Stimulated activated naive B cell treated with anti-CD40 and anti-IgM and Interleukin-4, amounts not matched to agents 10 μg/mL and 1 μg/mL and 100 μg/mL, for 72 hours (primary cell): ENCODE measurements at regions not wholly inside any gene's neighbourhood (a gene's known extent, or its start where the extent isn't known, plus 50 kb on each side); places are given as distances from the start of the nearest gene placed in this dataset.
"Not testable (repeated sequence)": the region's sequence is repeated elsewhere in the genome, so short reads cannot be mapped to it uniquely, and the experiment has no call there.

ENCODE experiments used
- ATAC-seq, 2 donors: fragments of 150-1000 bp; cut with Tn5 transposase; replicated peaks; 2 replicates each; pipeline ENCODE4 v1.10.0; 2021; ENCODE audit warnings: moderate library complexity in 1 of 2
- DNase-seq: peaks from one replicate; pipeline ENCODE4 v3.0.0; 2021
- H3K27ac Mint-ChIP-seq: one replicate; pipeline ENCODE4 v1.8.0; 2022; ENCODE audit warnings: mild to moderate bottlenecking, mixed read lengths
- H3K27me3 Mint-ChIP-seq, 2 donors: one replicate each; pipeline ENCODE4 v1.8.0; 2022; ENCODE audit warnings: mixed read lengths in 2 of 2
- H3K36me3 Mint-ChIP-seq, 2 donors: one replicate each; pipeline ENCODE4 v1.8.0; 2022; ENCODE audit warnings: mixed read lengths in 2 of 2, mild to moderate bottlenecking in 1 of 2
- H3K4me1 Mint-ChIP-seq, 2 donors: one replicate each; pipeline ENCODE4 v1.8.0; 2022; ENCODE audit warnings: mixed read lengths in 2 of 2, mild to moderate bottlenecking in 1 of 2
- H3K4me3 Mint-ChIP-seq, 2 donors: one replicate each; pipeline ENCODE4 v1.8.0; 2022; ENCODE audit warnings: mild to moderate bottlenecking in 2 of 2, mixed read lengths in 2 of 2, moderate library complexity in 1 of 2
- H3K9me3 Mint-ChIP-seq, 2 donors: one replicate each; pipeline ENCODE4 v1.8.0; 2022; ENCODE audit warnings: mixed read lengths in 2 of 2, mild to moderate bottlenecking in 1 of 2

DNA sequence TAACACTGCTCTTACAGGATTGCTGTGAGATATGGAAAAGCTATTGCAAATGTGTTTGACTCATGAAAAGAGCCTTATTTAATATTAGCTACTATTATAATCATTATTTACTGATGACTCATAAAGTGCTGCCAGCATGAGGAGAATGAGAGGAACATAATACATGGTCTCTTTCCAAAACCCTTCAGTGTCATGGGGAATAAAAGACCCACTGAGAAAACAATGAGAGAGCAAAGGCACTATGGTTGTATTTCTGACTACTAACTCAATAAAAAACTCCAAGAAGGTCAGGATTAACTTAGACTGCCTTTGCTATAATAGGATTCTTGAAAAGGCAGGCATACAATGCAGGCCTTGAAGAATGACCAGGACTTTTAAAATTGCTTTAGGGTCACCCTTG is 633.5 kb downstream of the DTWD2 start:
- ATAC-seq, result no peak
- Mint-ChIP-seq H3K4me1 (no peaks in the 10 kb centered on the region), H3K9me3 (no peaks in the 10 kb centered on the region), H3K36me3 (no peaks in the 10 kb centered on the region), H3K27ac (no peak overlapping the region), H3K4me3 (no peak overlapping the region), H3K27me3 (no peaks in the 10 kb centered on the region)
- DNase-seq, result no peak

DNA sequence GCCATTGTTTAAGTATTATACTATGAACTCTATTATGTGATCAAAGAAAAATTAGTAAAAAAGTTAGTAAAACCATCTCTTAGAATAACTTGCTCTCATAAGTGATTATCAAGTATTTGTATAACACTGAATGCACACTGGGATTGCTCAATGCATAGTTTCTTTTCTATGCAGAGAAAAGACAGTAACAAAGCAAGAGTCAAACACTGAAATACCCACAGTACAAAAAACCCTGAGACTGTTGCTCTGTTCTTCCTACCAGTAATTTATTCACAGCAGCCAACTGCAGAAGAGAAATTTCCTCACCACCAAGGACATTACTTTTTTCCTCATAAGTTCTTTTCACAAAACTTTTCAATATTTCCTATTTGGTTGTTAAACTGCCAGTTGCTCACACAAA is 634.4 kb downstream of the DTWD2 start:
- H3K27me3 Mint-ChIP-seq, result no peaks in the 10 kb centered on the region

DNA sequence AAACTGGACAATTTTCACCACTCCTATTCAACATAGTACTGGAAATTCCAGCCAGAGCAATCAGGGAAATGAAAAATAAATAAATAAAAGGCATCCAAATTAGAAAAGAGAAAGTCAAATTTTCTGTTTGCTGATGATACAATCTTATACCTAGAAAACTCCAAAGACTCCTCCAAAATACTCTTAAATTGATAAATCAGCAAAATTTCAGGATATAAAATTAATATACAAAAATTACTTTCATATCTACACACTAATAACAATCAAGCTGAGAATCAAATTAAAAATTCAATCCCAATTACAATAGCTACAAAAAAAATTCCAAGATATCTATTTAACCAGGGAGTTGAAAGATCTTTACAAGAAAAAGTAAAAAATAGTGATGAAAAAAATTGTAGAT is 651.9 kb downstream of the DTWD2 start:
- no peak overlapping the region for H3K4me3 Mint-ChIP-seq
- no peaks in the 10 kb centered on the region for H3K27me3 Mint-ChIP-seq
- H3K4me1 Mint-ChIP-seq, result no peaks in the 10 kb centered on the region
- H3K36me3 Mint-ChIP-seq, result no peaks in the 10 kb centered on the region
- ATAC-seq (no peak), DNase-seq (no peak)
- H3K27ac Mint-ChIP-seq, result no peak overlapping the region
- H3K9me3 Mint-ChIP-seq, result peaks cover 0 to 2% of the 10 kb centered on the region in 2 donors

More for the DNA sequence above, 634.4 kb downstream of the DTWD2 start:
- H3K9me3 Mint-ChIP-seq, result no peaks in the 10 kb centered on the region
- no peak overlapping the region for H3K4me3 Mint-ChIP-seq
- ATAC-seq (no peak), DNase-seq (no peak)
- H3K4me1 Mint-ChIP-seq, result no peaks in the 10 kb centered on the region
- no peak overlapping the region for H3K27ac Mint-ChIP-seq
- H3K36me3 Mint-ChIP-seq, result no peaks in the 10 kb centered on the region

DNA sequence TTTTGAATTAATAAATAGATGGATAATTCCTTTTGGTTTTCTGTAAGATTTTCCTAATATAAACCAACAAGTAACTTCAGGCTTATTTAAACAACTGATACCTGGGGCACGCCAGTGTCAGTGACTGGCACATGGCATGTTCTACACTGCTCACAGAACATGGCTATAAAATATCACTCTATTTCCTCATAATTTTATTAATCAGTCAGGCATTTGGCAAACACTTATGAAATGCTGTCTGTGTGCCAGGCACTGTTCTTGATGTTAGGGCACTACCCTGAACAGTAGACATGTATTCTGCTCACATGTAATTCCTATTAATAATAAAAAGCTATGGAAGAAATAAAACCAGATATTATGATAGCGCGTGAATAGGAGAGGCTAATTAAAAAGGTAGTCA is 661.0 kb downstream of the DTWD2 start:
- Mint-ChIP-seq H3K27me3 (no peaks in the 10 kb centered on the region), H3K4me3 (no peak overlapping the region), H3K36me3 (no peaks in the 10 kb centered on the region), H3K4me1 (no peaks in the 10 kb centered on the region), H3K27ac (no peak overlapping the region), H3K9me3 (peaks cover 6 to 10% of the 10 kb centered on the region in 2 donors)
- no peak for ATAC-seq
- DNase-seq, result no peak

DNA sequence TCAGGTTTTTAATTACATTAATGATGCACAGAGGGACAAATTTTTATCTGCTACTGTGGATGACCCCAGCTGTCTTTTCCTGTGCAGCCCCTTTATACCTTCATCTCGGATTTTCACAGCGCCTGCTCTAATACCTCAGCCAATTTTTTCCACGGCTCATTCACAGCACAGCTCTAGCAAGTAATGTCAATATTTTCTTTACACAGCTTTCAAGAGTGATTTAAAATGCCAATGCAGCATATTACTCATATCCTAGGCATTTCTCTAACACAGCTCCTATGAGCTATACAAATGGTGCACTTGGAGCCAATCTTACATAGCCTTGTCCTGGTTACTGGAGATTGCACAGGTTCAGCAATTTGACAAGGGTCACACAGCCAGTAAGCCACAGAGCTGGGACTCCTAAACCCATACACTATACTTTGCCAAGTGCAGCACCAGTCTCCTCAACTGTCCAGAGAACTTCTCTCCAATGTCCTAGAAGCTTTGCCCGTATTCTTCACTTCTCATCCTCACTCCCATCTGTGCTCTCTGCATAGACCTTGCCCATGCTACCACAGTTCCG is 661.8 kb downstream of the DTWD2 start:
- Mint-ChIP-seq H3K4me1 (no peaks in the 10 kb centered on the region), H3K9me3 (peaks cover 11 to 17% of the 10 kb centered on the region in 2 donors), H3K4me3 (no peak overlapping the region), H3K36me3 (no peaks in the 10 kb centered on the region), H3K27me3 (no peaks in the 10 kb centered on the region), H3K27ac (no peak overlapping the region)
- ATAC-seq (no peak), DNase-seq (no peak)

DNA sequence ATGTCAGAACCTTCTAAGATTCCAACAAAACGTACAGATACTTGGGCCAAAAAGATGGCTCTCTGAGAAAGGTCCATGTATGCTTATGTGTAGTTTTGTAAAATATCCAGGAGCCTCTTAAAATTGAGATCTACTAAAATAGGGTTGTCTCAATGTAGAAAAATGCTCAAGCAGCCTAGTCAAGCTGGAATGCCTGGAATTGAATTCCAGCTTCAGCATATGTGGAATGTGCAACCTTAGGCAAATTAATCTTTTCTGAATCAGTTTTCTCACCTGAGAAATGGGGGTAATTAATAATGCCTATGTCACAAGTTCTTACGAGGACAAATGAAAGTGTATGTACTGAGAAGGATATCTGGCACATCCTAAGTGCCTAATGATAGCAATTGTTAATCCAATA is 662.4 kb downstream of the DTWD2 start:
- DNase-seq (no peak), ATAC-seq (no peak)
- no peaks in the 10 kb centered on the region for H3K36me3 Mint-ChIP-seq
- H3K4me1 Mint-ChIP-seq, result no peaks in the 10 kb centered on the region
- H3K9me3 Mint-ChIP-seq, result peaks cover 11 to 17% of the 10 kb centered on the region in 2 donors
- no peaks in the 10 kb centered on the region for H3K27me3 Mint-ChIP-seq
- no peak overlapping the region for H3K4me3 Mint-ChIP-seq
- no peak overlapping the region for H3K27ac Mint-ChIP-seq

DNA sequence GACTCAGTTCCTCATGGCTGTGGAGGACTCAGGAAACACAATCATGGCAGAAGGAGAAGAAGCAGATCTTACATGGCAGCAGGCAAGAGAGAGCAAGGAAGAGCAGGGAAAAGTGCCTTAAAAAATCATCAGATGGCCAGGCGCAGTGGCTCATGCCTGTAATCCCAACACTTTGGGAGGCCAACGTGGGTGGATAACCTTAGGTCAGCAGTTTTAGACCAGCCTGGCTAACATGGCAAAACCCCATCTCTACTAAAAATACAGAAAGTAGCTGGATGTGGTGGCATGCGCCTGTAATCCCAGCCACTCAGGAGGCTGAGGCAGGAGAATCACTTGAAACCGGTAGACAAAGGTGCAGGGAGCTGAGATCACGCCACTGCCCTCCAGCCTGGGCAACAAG is 664.6 kb downstream of the DTWD2 start:
- H3K4me3 Mint-ChIP-seq, ATAC-seq, H3K27ac Mint-ChIP-seq, H3K27me3 Mint-ChIP-seq, H3K4me1 Mint-ChIP-seq, H3K36me3 Mint-ChIP-seq, DNase-seq: not testable (repeated sequence)
- peaks cover 13 to 17% of the 10 kb centered on the region in 2 donors for H3K9me3 Mint-ChIP-seq

DNA sequence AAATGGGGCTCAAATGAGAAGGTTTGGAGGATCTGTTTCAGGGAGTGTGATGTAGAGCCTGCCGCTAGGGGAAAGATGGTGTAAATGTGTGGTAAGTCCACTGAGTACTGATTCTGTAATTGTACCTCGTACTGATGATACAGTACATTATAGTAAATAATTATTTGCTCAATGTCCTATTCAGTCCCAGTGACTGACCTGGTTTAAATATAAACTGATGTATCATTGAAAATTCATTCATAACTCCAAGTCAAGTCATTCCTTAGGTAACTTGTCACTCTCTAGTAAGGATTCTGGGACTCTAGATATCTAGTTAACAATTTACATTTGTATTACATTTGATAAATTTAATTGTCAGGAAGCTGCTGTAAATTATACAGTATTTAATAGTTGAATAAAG is 667.3 kb downstream of the DTWD2 start:
- Mint-ChIP-seq H3K27ac (no peak overlapping the region), H3K9me3 (peaks cover 13 to 17% of the 10 kb centered on the region in 2 donors), H3K4me1 (no peaks in the 10 kb centered on the region), H3K36me3 (no peaks in the 10 kb centered on the region), H3K27me3 (no peaks in the 10 kb centered on the region), H3K4me3 (no peak overlapping the region)
- no peak for ATAC-seq
- DNase-seq, result no peak

DNA sequence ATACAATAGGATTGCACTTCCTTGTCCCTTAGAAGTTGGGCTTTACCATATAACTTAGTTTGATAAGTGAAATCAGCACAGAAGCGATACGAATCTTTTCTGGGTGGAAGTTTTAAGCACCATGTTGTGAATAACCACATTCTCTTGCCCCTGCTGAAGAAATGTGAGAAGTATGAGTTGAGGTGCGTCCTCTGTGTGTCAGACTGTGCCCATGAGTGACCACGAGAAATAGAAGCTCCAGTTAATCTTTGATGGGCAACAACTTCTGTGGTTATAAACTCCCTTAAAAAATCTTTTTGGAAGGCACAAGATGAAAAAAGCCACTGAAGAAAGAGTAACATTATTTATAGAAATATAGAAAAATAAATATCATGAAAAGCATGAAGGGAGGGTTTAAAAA is 668.2 kb downstream of the DTWD2 start:
- H3K36me3 Mint-ChIP-seq, result no peaks in the 10 kb centered on the region
- no peak overlapping the region for H3K4me3 Mint-ChIP-seq
- H3K4me1 Mint-ChIP-seq, result no peaks in the 10 kb centered on the region
- DNase-seq (no peak), ATAC-seq (no peak)
- no peaks in the 10 kb centered on the region for H3K27me3 Mint-ChIP-seq
- no peak overlapping the region for H3K27ac Mint-ChIP-seq
- peaks cover 13 to 17% of the 10 kb centered on the region in 2 donors for H3K9me3 Mint-ChIP-seq

DNA sequence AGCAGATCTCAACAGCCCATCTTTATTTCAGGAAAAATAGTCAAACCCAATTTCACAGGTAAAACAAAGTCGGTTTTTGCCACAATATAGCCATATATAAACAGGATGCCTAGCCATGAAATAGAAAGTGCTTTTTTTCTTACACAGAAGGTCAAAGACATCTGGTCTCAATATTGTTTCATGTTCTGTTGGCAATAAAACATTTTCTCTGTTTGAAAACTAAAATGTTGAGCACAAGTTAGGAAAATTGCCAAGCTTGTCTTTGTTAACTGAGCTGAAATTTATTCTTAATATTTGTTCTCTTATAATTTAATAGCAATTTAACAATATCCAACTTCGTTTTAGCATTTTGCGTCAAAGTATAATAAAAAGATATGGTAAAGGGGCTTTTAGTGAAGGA is 673.4 kb downstream of the DTWD2 start:
- Mint-ChIP-seq H3K36me3 (no peaks in the 10 kb centered on the region), H3K27ac (no peak overlapping the region), H3K4me1 (no peaks in the 10 kb centered on the region), H3K4me3 (no peak overlapping the region), H3K27me3 (no peaks in the 10 kb centered on the region), H3K9me3 (no peaks in the 10 kb centered on the region)
- DNase-seq (no peak), ATAC-seq (no peak)

DNA sequence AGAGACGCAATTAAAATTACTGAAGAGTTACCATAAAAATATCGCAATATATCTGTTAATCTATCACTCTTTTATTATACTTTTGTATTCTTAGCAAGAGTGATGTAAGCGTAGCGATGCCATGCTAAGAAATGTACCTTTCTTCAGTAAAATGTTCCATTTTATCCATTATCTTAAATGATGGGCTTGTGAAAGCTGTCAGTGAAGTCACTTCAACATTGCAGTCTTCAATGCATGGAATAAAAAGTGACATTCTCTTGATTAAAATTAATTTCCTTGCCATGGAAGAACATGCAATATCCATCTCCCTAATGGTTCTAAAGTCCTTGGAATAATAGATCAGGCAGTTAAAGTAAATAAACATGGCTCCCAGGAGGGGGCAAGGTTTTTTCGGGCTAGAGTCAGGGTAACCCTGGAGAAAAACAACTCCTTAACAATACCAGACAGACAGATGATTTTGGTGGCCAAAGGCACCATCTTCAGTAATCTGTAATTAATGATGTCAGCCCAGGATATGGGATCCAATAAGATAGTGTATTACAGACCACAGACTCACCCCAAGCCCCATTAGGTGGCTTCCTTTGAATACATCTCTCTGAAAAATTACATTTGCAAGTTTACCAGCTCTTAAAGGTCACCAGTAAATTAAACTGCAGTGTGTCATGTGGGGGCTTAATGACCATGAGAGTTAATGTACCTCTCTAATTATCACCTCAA is 677.1 kb downstream of the DTWD2 start:
- Mint-ChIP-seq H3K27ac (no peak overlapping the region), H3K9me3 (no peaks in the 10 kb centered on the region), H3K36me3 (no peaks in the 10 kb centered on the region), H3K27me3 (no peaks in the 10 kb centered on the region), H3K4me1 (no peaks in the 10 kb centered on the region), H3K4me3 (no peak overlapping the region)
- DNase-seq, result no peak
- no peak for ATAC-seq

DNA sequence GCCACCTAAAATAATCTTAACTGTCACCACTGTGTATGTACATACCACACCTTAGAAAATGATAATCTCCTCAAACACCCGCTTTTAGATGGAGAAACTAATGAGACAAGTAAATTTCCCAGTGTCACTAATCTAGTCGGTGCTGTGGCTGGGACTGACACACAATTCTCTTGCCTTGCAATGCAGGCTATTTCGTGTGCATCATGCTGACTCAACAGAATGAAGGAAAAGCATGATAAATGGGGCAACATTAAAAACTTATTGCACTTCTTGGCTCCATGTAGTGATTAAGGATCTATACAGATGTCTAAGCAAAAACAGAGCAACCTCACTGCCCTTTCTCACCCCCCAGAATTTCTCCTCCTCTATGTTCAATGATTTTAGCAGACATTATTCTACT is 677.9 kb downstream of the DTWD2 start:
- no peaks in the 10 kb centered on the region for H3K36me3 Mint-ChIP-seq
- no peak for ATAC-seq
- H3K27me3 Mint-ChIP-seq, result no peaks in the 10 kb centered on the region
- no peak for DNase-seq
- H3K4me3 Mint-ChIP-seq, result no peak overlapping the region
- no peaks in the 10 kb centered on the region for H3K9me3 Mint-ChIP-seq
- H3K27ac Mint-ChIP-seq, result no peak overlapping the region
- H3K4me1 Mint-ChIP-seq, result no peaks in the 10 kb centered on the region

DNA sequence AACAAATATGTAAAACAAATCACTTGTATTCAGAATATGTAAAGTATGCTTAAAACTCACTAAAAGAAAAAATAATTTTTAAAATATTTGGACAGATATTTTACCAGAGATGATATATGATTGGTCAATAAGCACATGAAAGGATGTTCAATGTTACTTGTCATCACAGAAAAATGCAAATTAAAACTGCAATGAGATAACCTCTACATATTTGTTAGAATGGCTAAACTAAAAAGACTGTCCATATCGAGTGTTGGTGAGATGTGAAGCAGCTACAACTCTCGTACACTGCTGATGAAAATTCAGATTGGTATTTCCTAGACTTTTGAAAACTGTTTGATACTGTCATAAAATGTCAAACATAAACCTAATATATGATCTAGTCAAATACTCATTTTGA is 685.1 kb downstream of the DTWD2 start:
- Mint-ChIP-seq H3K4me1 (no peaks in the 10 kb centered on the region), H3K4me3 (no peak overlapping the region), H3K27me3 (no peaks in the 10 kb centered on the region), H3K36me3 (no peaks in the 10 kb centered on the region), H3K9me3 (no peaks in the 10 kb centered on the region), H3K27ac (no peak overlapping the region)
- ATAC-seq (no peak), DNase-seq (no peak)

DNA sequence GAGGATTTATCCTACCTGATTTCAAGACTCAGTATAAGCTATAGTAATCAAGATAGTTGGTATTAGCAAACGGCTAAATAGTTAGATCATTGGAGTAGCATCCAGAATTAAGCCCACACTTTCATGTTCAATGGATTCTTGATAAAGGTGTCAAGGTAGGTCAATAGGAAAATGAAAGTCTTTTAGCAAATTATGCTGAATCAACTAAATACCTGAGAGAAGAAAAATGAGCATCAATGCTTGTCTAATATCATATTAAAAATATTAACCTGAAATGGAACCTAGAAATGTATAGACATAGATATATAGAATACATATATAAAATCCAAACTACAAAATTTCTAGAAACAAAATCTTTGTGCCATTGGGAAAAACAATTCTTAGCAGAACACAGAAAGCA is 685.6 kb downstream of the DTWD2 start:
- Mint-ChIP-seq H3K27me3 (no peaks in the 10 kb centered on the region), H3K4me1 (no peaks in the 10 kb centered on the region), H3K27ac (no peak overlapping the region), H3K36me3 (no peaks in the 10 kb centered on the region), H3K4me3 (no peak overlapping the region), H3K9me3 (no peaks in the 10 kb centered on the region)
- ATAC-seq, result no peak
- DNase-seq, result no peak

DNA sequence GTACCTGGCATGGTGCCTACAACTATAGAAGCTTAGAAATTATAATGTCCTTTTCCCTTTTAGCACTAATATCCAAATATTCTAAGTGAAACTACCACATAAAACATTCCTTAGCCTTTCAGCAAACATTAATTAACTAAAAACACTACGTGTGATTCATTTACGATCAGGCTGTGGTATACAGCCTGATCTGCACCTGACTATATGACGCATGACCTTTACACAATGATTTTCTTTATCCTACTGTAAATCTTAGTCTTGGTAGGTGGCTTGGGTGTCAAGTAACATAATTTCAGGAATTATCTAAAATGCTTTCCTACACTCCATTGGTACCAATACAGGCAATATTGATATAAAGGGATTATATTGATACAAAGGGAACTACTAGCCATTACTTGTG is 686.7 kb downstream of the DTWD2 start:
- no peaks in the 10 kb centered on the region for H3K36me3 Mint-ChIP-seq
- no peak for DNase-seq
- no peaks in the 10 kb centered on the region for H3K4me1 Mint-ChIP-seq
- H3K27me3 Mint-ChIP-seq, result no peaks in the 10 kb centered on the region
- H3K9me3 Mint-ChIP-seq, result no peaks in the 10 kb centered on the region
- H3K4me3 Mint-ChIP-seq, result no peak overlapping the region
- H3K27ac Mint-ChIP-seq, result no peak overlapping the region
- no peak for ATAC-seq
